NB4 (cell line): ENCODE measurements at regions not wholly inside any gene's neighbourhood (a gene's known extent, or its start where the extent isn't known, plus 50 kb on each side); places are given as distances from the start of the nearest gene placed in this dataset.

Experiments
- CTCF ChIP-seq: IDR thresholded peaks from one replicate; pipeline ENCODE4 v1.5.1; 2012; ENCODE audit warnings: low read depth, low read length
- MAX ChIP-seq: IDR thresholded peaks from 2 replicates; pipeline ENCODE4 v1.6.1; 2011; ENCODE audit warnings: low read depth, low read length
- MYC ChIP-seq: IDR thresholded peaks from 2 replicates; pipeline ENCODE4 v1.6.1; 2011; ENCODE audit warnings: low read depth, low read length
- POLR2A ChIP-seq: IDR thresholded peaks from 2 replicates; pipeline ENCODE4 v1.6.1; 2011; ENCODE audit warnings: mild to moderate bottlenecking; ENCODE audit not compliant: insufficient read length; ENCODE audit errors: extremely low read depth

GRCh38 chr10:121653608-121654007, 55.4 kb upstream of the FGFR2 start:
- TF ChIP-seq CTCF (no peak), POLR2A (no peak), MYC (no peak), MAX (no peak)
